Muscle layer of duodenum (tissue), 2 donors: ENCODE measurements at regions not wholly inside any gene's neighbourhood (a gene's known extent, or its start where the extent isn't known, plus 50 kb on each side); places are given as distances from the start of the nearest gene placed in this dataset.

Experiments
- H3K27ac ChIP-seq: one replicate; pipeline ENCODE4 v1.7.0; 2013; ENCODE audit warnings: mild to moderate bottlenecking, low read length
- H3K27me3 ChIP-seq: one replicate; pipeline ENCODE4 v1.7.0; 2013; ENCODE audit warnings: low read depth, mild to moderate bottlenecking, control low read depth, low read length
- H3K36me3 ChIP-seq, 2 donors: one replicate each; pipeline ENCODE4 v1.7.0; 2013; ENCODE audit warnings: low read length in 2 of 2, control low read depth in 1 of 2, mild to moderate bottlenecking in 1 of 2; ENCODE audit not compliant: insufficient read depth in 2 of 2, control insufficient read depth in 1 of 2
- H3K4me1 ChIP-seq, 2 donors: one replicate each; pipeline ENCODE4 v1.7.0; 2013; ENCODE audit warnings: low read length in 2 of 2, mild to moderate bottlenecking in 2 of 2, control low read depth in 1 of 2, moderate library complexity in 1 of 2; ENCODE audit not compliant: insufficient read depth in 2 of 2, control insufficient read depth in 1 of 2
- H3K4me3 ChIP-seq, 2 donors: one replicate each; pipeline ENCODE4 v1.7.0; 2013; ENCODE audit warnings: low read length in 2 of 2, low read depth in 1 of 2, mild to moderate bottlenecking in 1 of 2
- H3K9me3 ChIP-seq, 2 donors: one replicate each; pipeline ENCODE4 v1.7.0; 2013; ENCODE audit warnings: low read length in 2 of 2, control low read depth in 1 of 2, mild to moderate bottlenecking in 1 of 2; ENCODE audit not compliant: control insufficient read depth in 1 of 2
- donor health status: healthy.

DNA sequence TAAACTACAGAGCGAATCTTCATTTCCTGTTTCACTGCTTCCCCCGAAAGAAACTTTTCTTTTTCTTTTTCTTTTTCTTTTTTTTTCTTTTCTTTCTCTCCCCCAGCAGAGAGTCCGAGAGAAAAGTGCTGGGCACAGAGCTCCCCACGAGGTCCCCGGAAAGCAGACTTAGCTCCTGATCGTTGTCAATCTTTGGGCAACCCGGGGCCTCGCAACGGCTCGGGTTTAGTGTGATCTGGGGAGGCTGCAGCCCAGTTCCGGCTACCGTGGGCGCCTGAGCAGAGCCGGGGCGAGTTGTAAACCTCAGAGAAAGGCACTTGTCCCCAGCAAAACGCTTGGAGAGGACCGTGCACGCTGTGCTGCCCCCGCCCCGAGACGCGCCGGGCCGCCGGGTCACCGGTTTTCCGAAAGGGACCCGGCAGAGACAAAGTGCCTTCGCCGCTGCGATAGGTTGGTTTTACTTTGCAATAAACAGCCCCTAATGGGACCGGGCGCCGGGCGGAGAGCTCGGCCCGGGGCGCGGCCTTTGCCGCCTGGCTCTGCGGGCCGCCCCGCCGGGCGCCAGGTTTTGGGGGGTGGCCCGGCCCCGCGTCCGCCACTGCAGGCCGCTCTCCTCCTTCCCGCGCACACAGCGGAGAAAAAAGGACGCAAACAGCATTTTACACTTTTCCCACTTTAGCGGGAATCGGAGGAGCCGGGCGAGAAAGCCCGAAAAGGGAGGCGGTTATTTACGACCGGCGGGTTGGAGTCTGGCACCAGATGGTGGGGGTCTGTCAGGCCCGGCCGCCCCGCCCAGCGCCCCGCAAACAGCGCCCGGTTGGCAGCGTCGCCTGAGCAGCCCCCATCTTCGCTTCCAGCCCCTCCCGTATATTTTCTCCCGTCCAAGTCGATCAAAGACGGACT is 136.0 kb downstream of the INSIG2 start:
- Histone ChIP-seq H3K4me1 (peaks cover 0 to 15% of the 10 kb centered on the region in 2 donors), H3K4me3 (peak overlapping the region; percentile 54 to 63), H3K27me3 (peaks cover 57% of the 10 kb centered on the region), H3K9me3 (no peaks in the 10 kb centered on the region), H3K27ac (no peak overlapping the region), H3K36me3 (no peaks in the 10 kb centered on the region)

DNA sequence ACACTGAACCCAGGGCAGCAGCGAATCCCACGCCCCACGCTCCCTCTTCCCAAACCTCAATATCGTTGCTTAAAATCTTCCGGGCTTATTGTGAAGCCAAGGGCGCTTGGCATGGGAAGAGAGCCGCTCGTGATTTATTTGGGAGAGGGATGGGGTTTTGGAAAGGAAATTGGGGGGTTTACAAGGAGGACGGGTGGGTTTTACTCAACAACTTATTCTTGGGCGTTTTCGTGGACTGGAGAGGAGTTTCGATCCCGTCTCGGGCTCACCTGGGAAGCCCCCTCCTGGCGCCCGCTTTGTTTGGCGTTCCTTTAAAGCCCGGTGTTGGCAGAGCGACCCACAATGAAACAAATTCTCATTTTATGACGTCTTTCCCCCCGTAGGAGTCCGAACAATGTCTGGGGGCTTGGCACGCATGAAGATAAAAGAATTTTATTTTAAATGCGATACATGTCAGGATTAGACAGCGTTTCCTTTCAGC is 135.3 kb downstream of the INSIG2 start:
- H3K27ac ChIP-seq: no peak overlapping the region
- H3K4me1 ChIP-seq: peaks cover 0 to 15% of the 10 kb centered on the region in 2 donors
- H3K27me3 ChIP-seq: peaks cover 57% of the 10 kb centered on the region
- no peaks in the 10 kb centered on the region for H3K36me3 ChIP-seq
- H3K4me3 ChIP-seq: peak overlapping the region; percentile 54 to 63
- H3K9me3 ChIP-seq: no peaks in the 10 kb centered on the region

- no peaks in the 10 kb centered on the region for H3K36me3 ChIP-seq
- peaks cover 0 to 15% of the 10 kb centered on the region in 2 donors for H3K4me1 ChIP-seq
- H3K4me3 ChIP-seq: no peak overlapping the region
- no peaks in the 10 kb centered on the region for H3K9me3 ChIP-seq
- peaks cover 57% of the 10 kb centered on the region for H3K27me3 ChIP-seq
- H3K27ac ChIP-seq: no peak overlapping the region
Measured at GRCh38 chr2:118222672-118223421, 134.6 kb downstream of the INSIG2 start.

DNA sequence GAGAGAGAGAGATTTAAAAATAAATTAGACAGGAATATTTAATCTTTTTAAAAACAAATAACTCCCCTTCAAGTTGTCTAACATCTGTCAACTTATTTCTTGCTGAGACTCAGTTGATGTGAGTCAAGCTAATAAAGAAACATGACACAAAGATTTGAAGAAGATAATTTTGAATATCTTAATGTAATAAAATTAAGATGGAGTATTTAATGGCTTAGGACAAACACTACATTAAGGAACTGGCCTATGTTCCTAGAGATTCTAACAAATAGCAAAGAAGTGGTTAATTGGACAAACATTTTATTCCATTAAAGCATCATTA is 134.0 kb downstream of the INSIG2 start:
- Histone ChIP-seq H3K27me3 (peaks cover 57% of the 10 kb centered on the region), H3K4me1 (peaks cover 0 to 15% of the 10 kb centered on the region in 2 donors), H3K9me3 (no peaks in the 10 kb centered on the region), H3K36me3 (no peaks in the 10 kb centered on the region), H3K4me3 (no peak overlapping the region), H3K27ac (no peak overlapping the region)

DNA sequence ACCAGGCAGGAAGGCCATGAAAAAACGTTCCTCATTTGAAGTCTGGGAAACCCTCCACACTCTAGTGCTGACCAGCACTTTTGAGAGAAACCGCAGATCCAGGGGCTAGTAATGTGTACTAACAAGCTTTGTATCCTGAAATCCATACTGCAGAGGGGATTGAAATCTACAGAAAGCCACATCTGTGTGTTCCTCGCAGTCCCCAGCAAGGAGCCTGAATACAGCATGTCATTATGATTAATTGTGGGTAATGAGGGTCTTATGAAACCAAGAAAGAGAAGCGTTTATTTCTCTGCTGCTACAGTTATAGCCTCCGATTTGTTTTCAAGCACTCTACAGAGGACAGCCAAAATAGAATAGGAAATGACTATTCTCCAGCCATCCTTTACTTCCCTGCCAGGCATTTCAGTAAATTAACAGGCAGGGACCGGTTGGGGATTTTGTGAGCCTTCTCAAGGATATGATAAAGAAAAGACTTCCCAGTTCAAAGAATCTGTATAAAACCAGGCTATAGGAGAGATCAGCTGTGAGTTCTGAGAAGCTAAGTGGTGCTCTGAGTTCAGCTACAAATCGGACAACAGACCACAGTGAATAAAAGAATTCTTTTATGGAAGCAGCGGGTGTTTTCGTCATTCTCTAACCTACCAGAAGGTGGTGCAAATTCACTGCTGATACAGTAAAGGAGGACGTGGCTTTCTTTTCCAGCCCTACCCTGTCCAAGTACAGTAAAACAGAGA is 133.4 kb downstream of the INSIG2 start:
- peaks cover 0 to 15% of the 10 kb centered on the region in 2 donors for H3K4me1 ChIP-seq
- H3K4me3 ChIP-seq: no peak overlapping the region
- no peak overlapping the region for H3K27ac ChIP-seq
- H3K36me3 ChIP-seq: no peaks in the 10 kb centered on the region
- peaks cover 55% of the 10 kb centered on the region for H3K27me3 ChIP-seq
- no peaks in the 10 kb centered on the region for H3K9me3 ChIP-seq

- Histone ChIP-seq H3K4me3 (no peak overlapping the region), H3K9me3 (peaks cover 0 to 2% of the 10 kb centered on the region in 2 donors), H3K36me3 (no peaks in the 10 kb centered on the region), H3K27ac (no peak overlapping the region), H3K27me3 (peaks cover 35% of the 10 kb centered on the region), H3K4me1 (peaks cover 0 to 12% of the 10 kb centered on the region in 2 donors)
Measured at GRCh38 chr2:118219611-118220010, 131.3 kb downstream of the INSIG2 start.

GRCh38 chr2:118216224-118216623 is 128.0 kb downstream of the INSIG2 start:
- no peaks in the 10 kb centered on the region for H3K36me3 ChIP-seq
- no peak overlapping the region for H3K4me3 ChIP-seq
- H3K9me3 ChIP-seq: peaks cover 0 to 2% of the 10 kb centered on the region in 2 donors
- no peaks in the 10 kb centered on the region for H3K4me1 ChIP-seq
- H3K27ac ChIP-seq: no peak overlapping the region
- H3K27me3 ChIP-seq: peaks cover 6% of the 10 kb centered on the region

DNA sequence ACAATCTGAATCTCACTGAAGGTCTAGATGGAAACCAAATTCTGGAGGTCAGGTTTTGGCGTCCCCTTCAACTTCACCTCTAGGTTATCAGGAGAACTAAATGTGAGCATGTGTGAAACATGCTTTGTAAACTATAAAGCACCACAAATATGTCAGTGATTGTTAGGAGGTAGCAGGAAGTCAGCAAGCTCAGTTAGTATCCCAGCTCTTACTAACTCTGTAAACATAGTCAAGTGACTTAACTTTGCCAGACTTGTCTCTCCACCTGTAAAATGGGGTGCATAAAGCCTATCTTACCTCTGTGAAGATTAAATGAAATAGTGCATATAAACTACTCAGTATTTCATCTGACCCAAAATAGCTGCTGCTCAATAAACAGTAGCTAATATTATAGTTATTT is 121.5 kb downstream of the INSIG2 start:
- H3K4me3 ChIP-seq: no peak overlapping the region
- no peaks in the 10 kb centered on the region for H3K9me3 ChIP-seq
- H3K4me1 ChIP-seq: no peaks in the 10 kb centered on the region
- H3K27me3 ChIP-seq: peaks cover 3% of the 10 kb centered on the region
- no peaks in the 10 kb centered on the region for H3K36me3 ChIP-seq
- H3K27ac ChIP-seq: no peak overlapping the region

DNA sequence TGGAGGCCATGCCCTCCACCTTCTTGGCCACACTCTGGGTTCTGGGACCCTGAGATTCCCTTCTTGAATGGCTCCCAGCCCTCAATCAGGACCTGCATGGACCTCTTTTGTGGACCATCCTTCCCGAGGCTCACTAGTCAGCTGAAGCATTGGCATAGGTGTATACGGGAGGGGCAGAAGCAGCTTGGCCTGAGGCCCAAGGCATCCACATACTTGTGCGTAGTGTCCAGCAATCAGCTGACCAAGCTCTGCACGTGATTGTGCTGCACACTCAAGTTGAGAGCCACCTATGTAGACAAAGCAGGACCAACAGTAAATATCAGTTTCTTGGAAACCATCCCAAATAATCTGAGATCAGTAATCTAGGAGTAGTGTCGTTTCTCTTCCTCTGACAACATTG is 119.6 kb downstream of the INSIG2 start:
- Histone ChIP-seq H3K4me1 (no peaks in the 10 kb centered on the region), H3K27me3 (peaks cover 3% of the 10 kb centered on the region), H3K9me3 (no peaks in the 10 kb centered on the region), H3K4me3 (no peak overlapping the region), H3K36me3 (no peaks in the 10 kb centered on the region), H3K27ac (no peak overlapping the region)

DNA sequence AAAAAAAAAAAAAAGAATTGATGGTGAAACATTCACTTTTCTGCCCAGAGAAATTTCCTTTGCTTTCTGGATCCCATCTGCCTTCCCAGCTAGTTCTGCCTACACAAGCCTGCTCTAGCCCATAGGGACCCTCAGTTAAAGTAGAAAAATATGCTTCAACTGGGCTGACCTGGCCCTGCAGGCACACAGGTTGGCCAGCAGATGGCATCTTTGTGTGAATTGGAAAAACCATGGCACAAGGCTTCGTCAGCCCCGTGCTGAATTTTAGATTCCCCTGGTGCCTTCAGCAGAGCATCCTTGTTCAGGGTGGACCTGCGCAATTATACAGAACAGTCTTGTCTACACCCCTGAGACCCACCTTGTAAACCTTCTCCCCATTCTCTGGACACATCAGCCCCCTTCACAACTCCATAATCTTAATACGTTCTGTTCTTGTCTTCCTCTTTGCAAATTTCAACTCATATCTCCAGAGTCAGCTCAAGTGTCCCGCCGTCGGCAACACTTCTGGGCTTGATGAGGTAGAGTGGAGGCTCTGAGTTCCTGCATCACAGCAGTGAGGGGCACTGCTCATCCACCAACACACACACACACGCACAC is 114.5 kb downstream of the INSIG2 start:
- Histone ChIP-seq H3K4me1 (no peaks in the 10 kb centered on the region), H3K9me3 (no peaks in the 10 kb centered on the region), H3K36me3 (no peaks in the 10 kb centered on the region)

GRCh38 chr2:118198268-118198667 is 110.0 kb downstream of the INSIG2 start:
- no peaks in the 10 kb centered on the region for H3K36me3 ChIP-seq
- no peak overlapping the region for H3K27ac ChIP-seq
- H3K4me3 ChIP-seq: no peak overlapping the region
- H3K4me1 ChIP-seq: no peaks in the 10 kb centered on the region
- no peaks in the 10 kb centered on the region for H3K9me3 ChIP-seq
- no peaks in the 10 kb centered on the region for H3K27me3 ChIP-seq

More for the DNA sequence above, 114.5 kb downstream of the INSIG2 start:
- Histone ChIP-seq H3K4me3 (no peak overlapping the region), H3K27ac (no peak overlapping the region), H3K27me3 (peaks cover 3% of the 10 kb centered on the region)
